IPS DF 4.7 (cell line): ENCODE measurements at regions not wholly inside any gene's neighbourhood (a gene's known extent, or its start where the extent isn't known, plus 50 kb on each side); places are given as distances from the start of the nearest gene placed in this dataset.
"Not testable (repeated sequence)": the region's sequence is repeated elsewhere in the genome, so short reads cannot be mapped to it uniquely, and the experiment has no call there.

Experiments
- DNase-seq: peaks from one replicate; pipeline ENCODE4 v3.0.0-alpha.2; 2013; ENCODE audit warnings: low spot score; ENCODE audit errors: extremely low read depth

- no peak for DNase-seq
These were observed 226.1 kb upstream of the SH3BP4 start for GRCh38 chr2:234725528-234726264.

- no peak for DNase-seq
These were observed 227.0 kb upstream of the SH3BP4 start for GRCh38 chr2:234724850-234725249.

GRCh38 chr2:234723400-234723799, 226.5 kb upstream of the ARL4C start:
- DNase-seq = no peak

GRCh38 chr2:234722176-234722575, 225.3 kb upstream of the ARL4C start:
- no peak for DNase-seq

- no peak for DNase-seq
These were observed 222.3 kb upstream of the ARL4C start for GRCh38 chr2:234719116-234719716.

- DNase-seq = no peak
These were observed 219.4 kb upstream of the ARL4C start for GRCh38 chr2:234716271-234716670.

GRCh38 chr2:234715671-234716250, 218.9 kb upstream of the ARL4C start:
- DNase-seq = no peak

- no peak for DNase-seq
These were observed 217.8 kb upstream of the ARL4C start for GRCh38 chr2:234714711-234715110.

GRCh38 chr2:234712421-234712935, 215.6 kb upstream of the ARL4C start:
- no peak for DNase-seq

GRCh38 chr2:234711308-234711707, 214.4 kb upstream of the ARL4C start:
- no peak for DNase-seq

GRCh38 chr2:234710587-234710986, 213.7 kb upstream of the ARL4C start:
- no peak for DNase-seq

GRCh38 chr2:234710066-234710465, 213.2 kb upstream of the ARL4C start:
- DNase-seq = no peak

GRCh38 chr2:234708717-234709116, 211.8 kb upstream of the ARL4C start:
- DNase-seq = no peak

- no peak for DNase-seq
These were observed 211.3 kb upstream of the ARL4C start for GRCh38 chr2:234708091-234708683.

- DNase-seq = no peak
These were observed 209.2 kb upstream of the ARL4C start for GRCh38 chr2:234706086-234706485.

- DNase-seq = no peak
These were observed 208.2 kb upstream of the ARL4C start for GRCh38 chr2:234705108-234705507.

GRCh38 chr2:234703258-234703657, 206.4 kb upstream of the ARL4C start:
- no peak for DNase-seq

- no peak for DNase-seq
These were observed 205.9 kb upstream of the ARL4C start for GRCh38 chr2:234702731-234703225.

GRCh38 chr2:234701841-234702240, 205.0 kb upstream of the ARL4C start:
- DNase-seq = no peak

- no peak for DNase-seq
These were observed 204.5 kb upstream of the ARL4C start for GRCh38 chr2:234701421-234701820.

GRCh38 chr2:234699456-234699855, 202.6 kb upstream of the ARL4C start:
- no peak for DNase-seq

- DNase-seq = not testable (repeated sequence)
These were observed 200.5 kb upstream of the ARL4C start for GRCh38 chr2:234697300-234697876.
